ENCODE measurements at regions not wholly inside any gene's neighbourhood (a gene's known extent, or its start where the extent isn't known, plus 50 kb on each side); places are given as distances from the start of the nearest gene placed in this dataset.

GRCh38 chr1:173268261-173268660, 61.1 kb upstream of the TNFSF4 start:
- no peaks in the 10 kb centered on the region for H3K9me3 ChIP-seq (ENCODE audit: control insufficient read depth, insufficient read depth, low read depth, low read length)
- TF ChIP-seq CTCF (IDR thresholded peaks at IDR 0.05): no peak
- H3K27me3 ChIP-seq (ENCODE audit: control insufficient read depth, insufficient read depth, low read length): no peaks in the 10 kb centered on the region
- DNase-seq (ENCODE audit: low read depth, low spot score) (no peak), ATAC-seq (no peak)
- ChIA-PET POLR2A (no interaction called here), CTCF (no interaction called here)
- H3K4me3 ChIP-seq (ENCODE audit: low read depth in 2 of 2, low read length in 2 of 2): no peak overlapping the region
- no peak overlapping the region for H3K27ac ChIP-seq (ENCODE audit: low read length)
- no TSS peak for BruUV-seq (replicated peaks)
- H3K36me3 ChIP-seq (ENCODE audit: control insufficient read depth, insufficient read depth, low read length): no peaks in the 10 kb centered on the region
- in situ Hi-C loops (cut with HindIII; ENCODE audit: low pct_unique_long_range_greater_than_20kb, low sequenced_read_pairs) (no loop called here), intact Hi-C loops (cut with micrococcal nuclease; ENCODE audit: unreplicated experiment) (no loop called here)
- no peaks in the 10 kb centered on the region for H3K4me1 ChIP-seq (ENCODE audit: control insufficient read depth, insufficient read depth, low read length)

- H3K36me3 ChIP-seq (ENCODE audit: control insufficient read depth, insufficient read depth, low read length): no peaks in the 10 kb centered on the region
- H3K4me1 ChIP-seq (ENCODE audit: control insufficient read depth, insufficient read depth, low read length): no peaks in the 10 kb centered on the region
- intact Hi-C loops (cut with micrococcal nuclease; ENCODE audit: unreplicated experiment) (no loop called here), in situ Hi-C loops (cut with HindIII; ENCODE audit: low pct_unique_long_range_greater_than_20kb, low sequenced_read_pairs) (no loop called here)
- H3K27ac ChIP-seq (ENCODE audit: low read length): no peak overlapping the region
- no peaks in the 10 kb centered on the region for H3K9me3 ChIP-seq (ENCODE audit: control insufficient read depth, insufficient read depth, low read depth, low read length)
- POLR2A ChIA-PET: no interaction called here
- no peak for ATAC-seq
- CTCF ChIA-PET: no interaction called here
- no peak overlapping the region for H3K4me3 ChIP-seq (ENCODE audit: low read depth in 2 of 2, low read length in 2 of 2)
- no TSS peak for BruUV-seq (replicated peaks)
- DNase-seq (ENCODE audit: low read depth, low spot score): no peak
- no peaks in the 10 kb centered on the region for H3K27me3 ChIP-seq (ENCODE audit: control insufficient read depth, insufficient read depth, low read length)
- TF ChIP-seq TCF7L2 (IDR thresholded peaks at IDR 0.05; ENCODE audit: low read depth, low read length): no peak
- TF ChIP-seq CTCF (IDR thresholded peaks at IDR 0.05): no peak
- no peak for TF ChIP-seq SIN3A (IDR thresholded peaks at IDR 0.05; ENCODE audit: borderline replicate concordance, insufficient read depth, low read depth, low read length)
- TF ChIP-seq REST (IDR thresholded peaks at IDR 0.05; ENCODE audit: insufficient read depth in 1 of 2, low read depth in 2 of 2, low read length in 1 of 2): no peak
- no peak for TF ChIP-seq POLR2AphosphoS5 (IDR thresholded peaks at IDR 0.05; ENCODE audit: low read depth, low read length)
Observed at GRCh38 chr1:173268786-173269277, 61.7 kb upstream of the TNFSF4 start.
